Calu3 (cell line): ENCODE measurements at regions not wholly inside any gene's neighbourhood (a gene's known extent, or its start where the extent isn't known, plus 50 kb on each side); places are given as distances from the start of the nearest gene placed in this dataset.
A peak's percentile ranks its signal among the peaks of the same experiment; 100 is the strongest.

Experiments
- BruUV-seq: library from RNA; stranded (reverse); fragments of 400-500 nt; replicated peaks from 2 replicates; lab custom pipeline; 2021; lab: Mats Ljungman, UMichigan
- CTCF ChIA-PET: fragments of 300-600 bp; sonication (Branson Sonifier 250); formaldehyde crosslinking; loops from one replicate; lab custom pipeline; 2022; ENCODE audit warnings: antibody characterized with exemption; lab: Charles Lee
- DNase-seq: peaks from one replicate; pipeline ENCODE4 v3.0.0; 2022
- H3K27ac Mint-ChIP-seq: one replicate; pipeline ENCODE4 v1.8.0; 2022; ENCODE audit warnings: mixed read lengths; ENCODE audit not compliant: unreplicated experiment
- H3K27me3 Mint-ChIP-seq: one replicate; pipeline ENCODE4 v1.8.0; 2022; ENCODE audit warnings: mixed read lengths; ENCODE audit not compliant: unreplicated experiment
- H3K36me3 Mint-ChIP-seq: one replicate; pipeline ENCODE4 v1.8.0; 2022; ENCODE audit warnings: mild to moderate bottlenecking, moderate library complexity, mixed read lengths; ENCODE audit not compliant: insufficient read depth, unreplicated experiment
- H3K4me1 Mint-ChIP-seq: one replicate; pipeline ENCODE4 v1.8.0; 2022; ENCODE audit warnings: mild to moderate bottlenecking, low read depth, mixed read lengths; ENCODE audit not compliant: unreplicated experiment
- H3K4me3 Mint-ChIP-seq: one replicate; pipeline ENCODE4 v1.8.0; 2022; ENCODE audit warnings: mild to moderate bottlenecking, low read depth, moderate library complexity, mixed read lengths; ENCODE audit not compliant: unreplicated experiment
- H3K9me3 Mint-ChIP-seq: one replicate; pipeline ENCODE4 v1.8.0; 2022; ENCODE audit warnings: low read depth, mixed read lengths; ENCODE audit not compliant: unreplicated experiment
- CTCF ChIP-seq: fragments of 200-600 bp; IDR thresholded peaks from one replicate; pipeline ENCODE4 v1.8.0; 2022; ENCODE audit warnings: antibody characterized with exemption; ENCODE audit not compliant: unreplicated experiment
- intact Hi-C: fragments of 100-400 bp; cut with micrococcal nuclease; formaldehyde crosslinking; loops from one replicate; pipeline ENCODE4 v1.10.0; 2022; ENCODE audit not compliant: unreplicated experiment

- Mint-ChIP-seq H3K27ac (no peak overlapping the region), H3K4me1 (peaks cover 10% of the 10 kb centered on the region), H3K36me3 (peaks cover 6% of the 10 kb centered on the region), H3K4me3 (peak overlapping the region; percentile 62), H3K27me3 (peaks cover 88% of the 10 kb centered on the region), H3K9me3 (no peaks in the 10 kb centered on the region)
- no TSS peak for BruUV-seq
- CTCF ChIA-PET, result interaction anchor here (0.5 to 2.3 kb wide), 20 partner anchors 10 to 811 kb away, joined by 3 to 15 read pairs (median 3); partner anchors contain the start of gene PRDX5
- intact Hi-C loops, result loop anchor here (2.0 kb wide), 1 partner anchor 204 kb away; no protein-coding TSS in a partner anchor
- TF ChIP-seq CTCF, result peak; percentile 61
- peak; percentile 90 for DNase-seq
Observed at GRCh38 chr11:64448599-64449380, 89.8 kb downstream of the RPS6KA4 start.

DNA sequence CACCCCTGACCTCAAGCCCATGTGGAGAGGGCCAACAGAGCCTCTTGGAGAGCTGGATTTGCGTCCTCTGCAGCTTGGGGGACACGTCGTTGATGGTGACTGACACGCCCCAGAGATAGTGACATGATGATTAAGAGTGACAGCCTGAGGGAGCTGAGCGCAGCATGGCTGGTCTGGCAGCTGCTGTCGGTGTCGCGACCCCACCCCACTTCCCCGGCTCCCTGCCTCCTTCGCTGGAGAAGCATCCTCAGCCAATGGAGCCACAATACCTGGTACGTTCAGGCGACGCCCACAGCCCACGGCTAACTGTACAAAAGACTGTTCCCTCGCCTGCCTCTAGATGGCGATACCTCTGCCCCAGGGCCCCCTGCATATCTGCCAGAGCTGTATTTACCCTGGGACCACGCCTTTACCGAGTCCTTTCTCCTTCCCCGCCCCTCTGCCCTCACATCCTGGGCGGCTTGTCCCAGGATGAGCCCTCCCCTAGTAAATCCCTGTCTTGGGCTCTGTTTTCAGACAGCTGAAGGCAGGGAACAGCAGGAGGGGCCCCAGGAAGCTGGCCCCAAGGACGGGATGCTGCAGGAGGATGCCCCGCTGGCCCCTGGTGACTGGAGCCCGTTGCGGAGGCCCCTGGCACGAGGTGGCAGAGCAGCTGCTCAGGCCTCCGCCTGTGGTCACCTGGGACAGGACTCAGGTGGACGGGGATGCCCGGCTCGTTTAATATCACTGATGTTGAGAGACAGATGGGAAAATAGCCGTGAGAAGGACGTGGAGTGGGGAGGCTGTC lies 90.6 kb downstream of the RPS6KA4 start:
- Mint-ChIP-seq H3K27me3 (peaks cover 84% of the 10 kb centered on the region), H3K9me3 (no peaks in the 10 kb centered on the region), H3K36me3 (peaks cover 6% of the 10 kb centered on the region), H3K4me3 (peak overlapping the region; percentile 62), H3K4me1 (peaks cover 10% of the 10 kb centered on the region), H3K27ac (no peak overlapping the region)
- intact Hi-C loops, result loop anchor here (2.0 kb wide), 1 partner anchor 203 kb away; no protein-coding TSS in a partner anchor
- no TSS peak for BruUV-seq
- CTCF ChIA-PET, result interaction anchor here (0.5 to 2.3 kb wide), 19 partner anchors 10 to 810 kb away, joined by 3 to 15 read pairs (median 4); partner anchors contain the start of gene PRDX5
- peak; percentile 79 for TF ChIP-seq CTCF
- peak; percentile 77 for DNase-seq

GRCh38 chr11:64450168-64450560 lies 91.2 kb downstream of the RPS6KA4 start:
- TF ChIP-seq CTCF, result no peak
- CTCF ChIA-PET, result interaction anchor here (0.9 to 2.3 kb wide), 7 partner anchors 11 to 243 kb away, joined by 4 to 15 read pairs (median 8); no protein-coding TSS in a partner anchor
- BruUV-seq, result no TSS peak
- peaks cover 10% of the 10 kb centered on the region for H3K4me1 Mint-ChIP-seq
- no peak for DNase-seq
- intact Hi-C loops, result no loop called here
- no peaks in the 10 kb centered on the region for H3K9me3 Mint-ChIP-seq
- peaks cover 85% of the 10 kb centered on the region for H3K27me3 Mint-ChIP-seq
- H3K27ac Mint-ChIP-seq, result no peak overlapping the region
- H3K4me3 Mint-ChIP-seq, result no peak overlapping the region
- peaks cover 6% of the 10 kb centered on the region for H3K36me3 Mint-ChIP-seq

- no peak for DNase-seq
- Mint-ChIP-seq H3K4me1 (peaks cover 10% of the 10 kb centered on the region), H3K27ac (no peak overlapping the region), H3K4me3 (no peak overlapping the region), H3K36me3 (peaks cover 6% of the 10 kb centered on the region), H3K27me3 (peaks cover 96% of the 10 kb centered on the region), H3K9me3 (no peaks in the 10 kb centered on the region)
- CTCF ChIA-PET, result no interaction called here
- no peak for TF ChIP-seq CTCF
- BruUV-seq, result no TSS peak
- intact Hi-C loops, result no loop called here
Observed at GRCh38 chr11:64451856-64452255, 92.9 kb downstream of the RPS6KA4 start.
